H1 (cell line): ENCODE measurements at regions not wholly inside any gene's neighbourhood (a gene's known extent, or its start where the extent isn't known, plus 50 kb on each side); places are given as distances from the start of the nearest gene placed in this dataset.

Experiments
- ASH2L ChIP-seq: fragments of 200-600, 300-600 bp; sonication (generic); IDR thresholded peaks from one replicate; pipeline ENCODE4 v1.7.1; 2017; ENCODE audit warnings: low read length
- EGR1 ChIP-seq: IDR thresholded peaks from 2 replicates; pipeline ENCODE4 v1.6.1; 2011; ENCODE audit warnings: low read depth, low read length, borderline replicate concordance
- MAFK ChIP-seq: IDR thresholded peaks from 2 replicates; pipeline ENCODE4 v1.6.1; 2012; ENCODE audit warnings: low read depth, mild to moderate bottlenecking, improper control_type of control experiment, low read length

GRCh38 chrX:20531667-20532066 lies 265.0 kb upstream of the RPS6KA3 start (continued):
- TF ChIP-seq MAFK, result no peak
- TF ChIP-seq EGR1, result no peak
- no peak for TF ChIP-seq ASH2L
